ENCODE measurements at regions not wholly inside any gene's neighbourhood (a gene's known extent, or its start where the extent isn't known, plus 50 kb on each side); places are given as distances from the start of the nearest gene placed in this dataset.

DNA sequence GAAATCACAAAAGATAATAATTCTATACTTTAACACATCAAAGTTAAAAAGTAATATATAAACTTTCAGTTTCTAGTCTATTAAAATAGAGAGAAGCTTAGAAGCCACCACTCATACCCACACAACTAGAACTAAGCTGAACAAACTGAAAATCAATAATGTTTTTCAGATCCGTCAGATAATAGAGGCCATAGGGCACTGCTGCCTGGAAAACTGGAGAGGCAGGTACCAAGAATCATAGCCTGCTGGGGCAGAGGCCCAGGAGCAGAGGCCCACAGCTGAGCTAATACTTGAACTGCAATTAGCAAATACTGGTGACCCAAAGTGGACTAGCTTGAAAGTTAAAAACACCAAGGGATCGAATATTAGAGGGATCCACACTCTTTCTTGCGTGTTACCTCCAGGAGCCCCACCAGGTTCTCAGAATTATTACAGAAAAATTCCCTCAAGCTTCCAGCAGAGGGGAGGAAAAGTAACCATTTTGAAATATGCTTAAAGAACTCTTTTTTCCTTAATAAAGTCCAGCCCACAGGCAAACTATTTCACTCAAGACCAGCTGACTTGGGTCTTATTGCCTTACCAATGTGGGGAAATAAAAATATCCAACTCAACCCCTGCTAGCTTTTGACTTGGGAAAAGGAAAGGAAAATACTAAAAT is 774.1 kb upstream of the IGFBP3 start:
- Histone ChIP-seq H3K27me3 (ENCODE audit: insufficient read depth, low read length) (no peaks in the 10 kb centered on the region), H3K4me1 (ENCODE audit: insufficient read depth, low read length) (no peaks in the 10 kb centered on the region), H3K9me3 (ENCODE audit: control insufficient read depth in 1 of 2, low read length in 2 of 2) (no peaks in the 10 kb centered on the region), H3K4me3 (ENCODE audit: low read length in 2 of 2) (no peak overlapping the region), H3K36me3 (ENCODE audit: insufficient read depth, low read length) (no peaks in the 10 kb centered on the region), H3K27ac (ENCODE audit: low read depth, low read length) (no peak overlapping the region)
- no peaks in the 10 kb centered on the region for H3K36me3 Mint-ChIP-seq
- H3K4me3 Mint-ChIP-seq, result no peak overlapping the region
- intact Hi-C loops (cut with micrococcal nuclease), result no loop called here
- ChIA-PET CTCF (ENCODE audit: partially characterized antibody) (no interaction called here), POLR2A (ENCODE audit: partially characterized antibody) (no interaction called here)
- H3K27me3 Mint-ChIP-seq, result no peaks in the 10 kb centered on the region
- peaks cover 0 to 21% (median 8%) of the 10 kb centered on the region in 8 donors for H3K9me3 Mint-ChIP-seq
- no peak for DNase-seq
- no peak overlapping the region for H3K27ac Mint-ChIP-seq
- no peaks in the 10 kb centered on the region for H3K4me1 Mint-ChIP-seq

DNA sequence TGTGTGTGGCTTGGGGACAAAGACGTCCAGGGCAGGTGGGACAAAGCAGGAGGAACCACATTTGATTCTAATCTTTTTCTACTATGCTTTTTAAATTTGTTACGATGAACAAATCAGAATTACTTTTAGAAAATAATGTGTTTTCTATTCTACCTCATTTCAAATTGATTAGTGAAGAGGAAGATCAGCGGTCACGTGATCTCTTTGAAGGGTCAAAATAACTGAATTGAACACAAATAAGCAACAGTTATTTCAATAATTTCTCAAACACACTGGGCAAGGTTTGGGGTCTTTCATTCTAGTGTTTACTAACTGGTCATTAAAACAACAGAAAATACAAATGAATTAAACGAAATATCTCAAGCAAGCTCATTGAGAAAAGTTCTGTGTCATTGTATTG is 773.0 kb upstream of the IGFBP3 start:
- Mint-ChIP-seq H3K9me3 (peaks cover 0 to 21% (median 8%) of the 10 kb centered on the region in 8 donors), H3K4me1 (no peaks in the 10 kb centered on the region), H3K4me3 (no peak overlapping the region), H3K36me3 (no peaks in the 10 kb centered on the region), H3K27ac (no peak overlapping the region), H3K27me3 (no peaks in the 10 kb centered on the region)
- Histone ChIP-seq H3K36me3 (ENCODE audit: insufficient read depth, low read length) (no peaks in the 10 kb centered on the region), H3K4me1 (ENCODE audit: insufficient read depth, low read length) (no peaks in the 10 kb centered on the region), H3K27me3 (ENCODE audit: insufficient read depth, low read length) (no peaks in the 10 kb centered on the region), H3K27ac (ENCODE audit: low read depth, low read length) (no peak overlapping the region), H3K9me3 (ENCODE audit: control insufficient read depth in 1 of 2, low read length in 2 of 2) (no peaks in the 10 kb centered on the region), H3K4me3 (ENCODE audit: low read length in 2 of 2) (no peak overlapping the region)
- intact Hi-C loops (cut with micrococcal nuclease), result no loop called here
- ChIA-PET POLR2A (ENCODE audit: partially characterized antibody) (no interaction called here), CTCF (ENCODE audit: partially characterized antibody) (no interaction called here)
- no peak for DNase-seq

DNA sequence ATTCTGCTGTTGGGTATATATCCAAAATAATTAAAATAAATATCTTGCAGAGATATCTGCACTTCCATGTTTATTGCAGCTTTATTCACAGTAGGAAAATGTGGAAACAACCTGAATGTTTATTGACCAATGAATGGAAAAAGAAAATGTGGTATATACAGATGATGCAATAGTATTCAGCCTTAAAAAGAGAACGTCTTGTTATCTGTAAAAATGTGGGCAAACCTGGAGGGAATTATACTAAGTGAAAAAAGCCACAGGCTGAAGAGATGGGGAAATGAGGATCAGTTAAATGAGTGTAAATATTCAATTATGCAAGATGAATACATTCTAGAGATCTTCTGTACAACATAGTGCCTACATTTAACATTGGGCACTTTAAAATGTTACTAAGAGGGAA is 766.1 kb upstream of the IGFBP3 start:
- ChIA-PET POLR2A (ENCODE audit: partially characterized antibody) (no interaction called here), CTCF (ENCODE audit: partially characterized antibody) (no interaction called here)
- intact Hi-C loops (cut with micrococcal nuclease), result no loop called here

DNA sequence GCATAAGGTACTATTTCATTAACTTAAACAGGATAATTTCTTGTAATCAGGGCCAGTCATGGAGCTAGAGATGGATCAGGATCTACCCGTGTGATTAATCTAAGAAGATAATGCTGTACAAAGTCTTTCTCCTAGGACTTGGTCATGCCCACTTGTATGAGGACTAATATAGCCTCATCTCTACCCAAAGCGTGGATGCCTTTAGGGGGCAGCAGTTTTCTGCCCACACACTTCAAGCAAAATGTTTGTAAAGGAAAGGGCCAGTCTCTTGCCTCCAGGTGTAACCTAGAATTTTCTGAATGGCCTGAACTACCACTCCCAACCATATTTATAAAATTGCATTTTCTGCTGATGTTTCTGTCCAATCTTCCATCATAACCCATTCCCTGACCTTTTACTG is 764.0 kb upstream of the IGFBP3 start:
- Mint-ChIP-seq H3K9me3 (peaks cover 0 to 10% (median 6%) of the 10 kb centered on the region in 8 donors), H3K27ac (no peak overlapping the region), H3K27me3 (no peaks in the 10 kb centered on the region), H3K4me1 (no peaks in the 10 kb centered on the region), H3K36me3 (no peaks in the 10 kb centered on the region), H3K4me3 (no peak overlapping the region)
- CTCF ChIA-PET (ENCODE audit: partially characterized antibody), result no interaction called here
- Histone ChIP-seq H3K36me3 (ENCODE audit: insufficient read depth, low read length) (no peaks in the 10 kb centered on the region), H3K4me1 (ENCODE audit: insufficient read depth, low read length) (no peaks in the 10 kb centered on the region), H3K27me3 (ENCODE audit: insufficient read depth, low read length) (no peaks in the 10 kb centered on the region), H3K4me3 (ENCODE audit: low read length in 2 of 2) (no peak overlapping the region), H3K9me3 (ENCODE audit: control insufficient read depth in 1 of 2, low read length in 2 of 2) (peaks cover 0 to 4% of the 10 kb centered on the region in 2 donors), H3K27ac (ENCODE audit: low read depth, low read length) (no peak overlapping the region)
- no peak for DNase-seq
- POLR2A ChIA-PET (ENCODE audit: partially characterized antibody), result no interaction called here
- intact Hi-C loops (cut with micrococcal nuclease), result no loop called here

More for the DNA sequence above, 766.1 kb upstream of the IGFBP3 start:
- H3K36me3 ChIP-seq (ENCODE audit: insufficient read depth, low read length), result no peaks in the 10 kb centered on the region
- no peak overlapping the region for H3K27ac ChIP-seq (ENCODE audit: low read depth, low read length)
- H3K4me3 Mint-ChIP-seq, result no peak overlapping the region
- H3K4me1 Mint-ChIP-seq, result no peaks in the 10 kb centered on the region
- H3K27ac Mint-ChIP-seq, result no peak overlapping the region
- DNase-seq, result no peak
- peaks cover 0 to 13% (median 9%) of the 10 kb centered on the region in 8 donors for H3K9me3 Mint-ChIP-seq
- H3K4me3 ChIP-seq (ENCODE audit: low read length in 2 of 2), result no peak overlapping the region
- H3K27me3 Mint-ChIP-seq, result no peaks in the 10 kb centered on the region
- no peaks in the 10 kb centered on the region for H3K27me3 ChIP-seq (ENCODE audit: insufficient read depth, low read length)
- peaks cover 0 to 4% of the 10 kb centered on the region in 2 donors for H3K9me3 ChIP-seq (ENCODE audit: control insufficient read depth in 1 of 2, low read length in 2 of 2)
- no peaks in the 10 kb centered on the region for H3K4me1 ChIP-seq (ENCODE audit: insufficient read depth, low read length)
- H3K36me3 Mint-ChIP-seq, result no peaks in the 10 kb centered on the region

DNA sequence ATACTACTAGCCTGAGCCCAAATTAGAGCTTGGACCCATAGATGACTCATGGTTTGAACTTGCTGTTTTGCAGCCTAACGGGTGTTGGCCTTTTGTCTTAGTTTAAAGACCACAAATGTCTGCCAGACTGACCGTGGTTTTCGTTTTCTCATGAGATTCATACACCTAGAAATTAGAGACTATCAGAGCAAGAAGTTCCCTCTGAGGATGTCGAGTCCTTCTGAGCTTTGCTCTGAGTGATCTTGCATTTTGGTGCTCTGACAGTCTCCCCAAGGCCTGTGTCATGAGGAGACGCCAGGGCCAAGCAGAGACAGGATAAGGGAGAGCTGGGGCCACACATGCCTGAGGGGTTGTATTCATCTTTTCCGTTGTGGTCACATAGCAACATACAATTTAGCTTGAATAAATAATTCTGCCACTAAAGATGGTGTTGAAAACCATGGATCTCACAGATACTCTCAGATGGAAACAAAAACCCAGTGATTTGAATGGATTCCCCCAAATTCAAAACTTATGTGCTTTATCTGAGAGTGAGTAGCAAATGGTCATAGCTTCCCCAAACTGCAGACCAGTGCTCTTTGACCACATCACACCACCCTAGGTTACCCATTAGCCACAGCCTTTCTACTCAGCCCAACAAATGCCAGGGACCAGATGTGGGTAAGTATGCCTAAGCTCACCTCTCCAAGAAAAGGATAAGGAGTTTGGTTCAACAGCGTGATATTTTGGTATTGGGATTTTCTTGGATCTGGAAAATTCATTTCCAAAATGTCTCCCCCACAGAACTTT is 762.0 kb upstream of the IGFBP3 start:
- CTCF ChIA-PET (ENCODE audit: partially characterized antibody), result no interaction called here

DNA sequence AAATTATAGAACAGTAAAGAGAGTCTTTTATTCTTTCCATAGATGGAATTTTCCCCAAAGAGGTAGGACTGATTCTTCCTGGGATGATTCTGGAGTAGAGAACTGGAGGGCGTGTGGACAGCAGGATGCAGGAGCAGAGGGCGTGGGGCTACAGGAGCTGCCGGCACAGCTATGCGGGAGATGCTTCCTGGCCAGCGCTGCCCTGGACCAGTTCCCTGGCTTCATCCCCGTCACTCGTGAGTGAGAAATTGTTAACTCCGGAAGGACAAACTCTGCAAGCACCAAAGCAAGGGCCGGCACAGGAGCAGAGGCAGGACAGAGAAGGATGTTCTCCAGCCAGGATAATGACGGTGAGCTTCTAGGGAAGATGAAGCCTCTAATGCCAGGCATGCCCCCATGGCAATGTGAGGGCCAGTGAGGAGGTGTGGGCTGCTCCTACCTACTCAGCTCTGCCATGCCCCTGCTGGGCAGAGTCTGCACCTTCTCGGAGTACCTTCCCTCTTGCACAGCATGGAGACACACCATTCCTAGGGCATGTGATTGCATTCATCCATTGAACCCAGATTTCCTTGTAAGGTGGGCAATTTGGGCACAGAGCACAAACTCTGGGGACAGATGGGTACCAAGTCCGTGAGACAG is 760.9 kb upstream of the IGFBP3 start:
- H3K9me3 Mint-ChIP-seq, result peaks cover 0 to 8% (median 4%) of the 10 kb centered on the region in 8 donors
- H3K4me1 Mint-ChIP-seq, result no peaks in the 10 kb centered on the region

More for the DNA sequence above, 762.0 kb upstream of the IGFBP3 start:
- Histone ChIP-seq H3K27me3 (ENCODE audit: insufficient read depth, low read length) (no peaks in the 10 kb centered on the region), H3K9me3 (ENCODE audit: control insufficient read depth in 1 of 2, low read length in 2 of 2) (peaks cover 0 to 4% of the 10 kb centered on the region in 2 donors), H3K4me1 (ENCODE audit: insufficient read depth, low read length) (no peaks in the 10 kb centered on the region), H3K4me3 (ENCODE audit: low read length in 2 of 2) (no peak overlapping the region), H3K36me3 (ENCODE audit: insufficient read depth, low read length) (no peaks in the 10 kb centered on the region), H3K27ac (ENCODE audit: low read depth, low read length) (no peak overlapping the region)
- no peak overlapping the region for H3K27ac Mint-ChIP-seq
- no peak for DNase-seq
- POLR2A ChIA-PET (ENCODE audit: partially characterized antibody), result no interaction called here
- no peaks in the 10 kb centered on the region for H3K27me3 Mint-ChIP-seq
- intact Hi-C loops (cut with micrococcal nuclease), result no loop called here
- no peak overlapping the region for H3K4me3 Mint-ChIP-seq
- H3K4me1 Mint-ChIP-seq, result no peaks in the 10 kb centered on the region
- H3K9me3 Mint-ChIP-seq, result peaks cover 0 to 11% (median 4%) of the 10 kb centered on the region in 8 donors
- no peaks in the 10 kb centered on the region for H3K36me3 Mint-ChIP-seq

DNA sequence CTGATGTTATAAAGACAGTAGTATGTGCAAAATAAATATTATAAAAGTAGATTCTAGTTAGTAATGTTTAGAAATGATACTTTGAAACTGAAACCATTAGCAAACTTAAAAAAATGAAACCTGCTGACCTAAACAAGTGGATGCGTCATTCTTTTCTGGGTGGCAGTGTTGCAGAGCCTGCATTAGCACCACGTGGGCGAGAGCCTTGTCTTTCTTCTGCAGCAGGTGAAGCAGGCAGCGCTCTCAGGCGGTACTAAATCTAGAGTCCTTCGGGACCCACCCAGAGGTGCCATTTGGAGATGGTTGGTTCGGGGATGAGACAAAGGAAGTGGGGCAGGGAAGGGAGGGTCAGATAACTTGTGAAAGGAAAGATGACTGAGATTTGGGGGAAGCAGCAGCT is 759.1 kb upstream of the IGFBP3 start:
- no peaks in the 10 kb centered on the region for H3K27me3 ChIP-seq (ENCODE audit: insufficient read depth, low read length)
- H3K27ac Mint-ChIP-seq, result no peak overlapping the region
- no peaks in the 10 kb centered on the region for H3K36me3 ChIP-seq (ENCODE audit: insufficient read depth, low read length)
- no peaks in the 10 kb centered on the region for H3K27me3 Mint-ChIP-seq
- ChIA-PET CTCF (ENCODE audit: partially characterized antibody) (no interaction called here), POLR2A (ENCODE audit: partially characterized antibody) (no interaction called here)
- no peaks in the 10 kb centered on the region for H3K36me3 Mint-ChIP-seq
- peaks cover 0 to 11% (median 4%) of the 10 kb centered on the region in 8 donors for H3K9me3 Mint-ChIP-seq
- intact Hi-C loops (cut with micrococcal nuclease), result no loop called here
- no peak for DNase-seq
- no peak overlapping the region for H3K27ac ChIP-seq (ENCODE audit: low read depth, low read length)
- H3K4me1 Mint-ChIP-seq, result no peaks in the 10 kb centered on the region
- no peak overlapping the region for H3K4me3 ChIP-seq (ENCODE audit: low read length in 2 of 2)
- H3K4me1 ChIP-seq (ENCODE audit: insufficient read depth, low read length), result no peaks in the 10 kb centered on the region
- no peak overlapping the region for H3K4me3 Mint-ChIP-seq
- H3K9me3 ChIP-seq (ENCODE audit: control insufficient read depth in 1 of 2, low read length in 2 of 2), result peaks cover 0 to 4% of the 10 kb centered on the region in 2 donors

More for the DNA sequence above, 760.9 kb upstream of the IGFBP3 start:
- CTCF ChIA-PET (ENCODE audit: partially characterized antibody), result no interaction called here
- H3K4me1 ChIP-seq (ENCODE audit: insufficient read depth, low read length), result no peaks in the 10 kb centered on the region
- no peak overlapping the region for H3K4me3 ChIP-seq (ENCODE audit: low read length in 2 of 2)
- no peaks in the 10 kb centered on the region for H3K27me3 Mint-ChIP-seq
- H3K36me3 ChIP-seq (ENCODE audit: insufficient read depth, low read length), result no peaks in the 10 kb centered on the region
- peaks cover 0 to 4% of the 10 kb centered on the region in 2 donors for H3K9me3 ChIP-seq (ENCODE audit: control insufficient read depth in 1 of 2, low read length in 2 of 2)
- no peaks in the 10 kb centered on the region for H3K36me3 Mint-ChIP-seq
- H3K27ac ChIP-seq (ENCODE audit: low read depth, low read length), result no peak overlapping the region
- DNase-seq, result no peak
- H3K4me3 Mint-ChIP-seq, result no peak overlapping the region
- no peak overlapping the region for H3K27ac Mint-ChIP-seq
- POLR2A ChIA-PET (ENCODE audit: partially characterized antibody), result interaction anchor here (0.6 kb wide), 1 partner anchor 29 kb away, joined by 3 read pairs; no protein-coding TSS in a partner anchor
- no peaks in the 10 kb centered on the region for H3K27me3 ChIP-seq (ENCODE audit: insufficient read depth, low read length)
- intact Hi-C loops (cut with micrococcal nuclease), result no loop called here
